Fibroblast of mammary gland (primary cell): ENCODE measurements at regions not wholly inside any gene's neighbourhood (a gene's known extent, or its start where the extent isn't known, plus 50 kb on each side); places are given as distances from the start of the nearest gene placed in this dataset.

Source experiments
- DNase-seq: peaks from one replicate; pipeline ENCODE4 v3.0.0-alpha.2; 2010; ENCODE audit warnings: low read depth
- H3K4me3 ChIP-seq: 2 replicates; pipeline ENCODE4 v1.5.1; 2011; ENCODE audit warnings: low read depth, mild to moderate bottlenecking, low read length, moderate library complexity; ENCODE audit not compliant: control insufficient read depth
- TF ChIP-seq, protein P1 (sequence below): conservative IDR thresholded peaks from 2 replicates; pipeline ENCODE4 v1.5.1; 2011; ENCODE audit warnings: low read depth, low read length, inconsistent platforms; ENCODE audit not compliant: control insufficient read depth, insufficient read depth

DNA sequence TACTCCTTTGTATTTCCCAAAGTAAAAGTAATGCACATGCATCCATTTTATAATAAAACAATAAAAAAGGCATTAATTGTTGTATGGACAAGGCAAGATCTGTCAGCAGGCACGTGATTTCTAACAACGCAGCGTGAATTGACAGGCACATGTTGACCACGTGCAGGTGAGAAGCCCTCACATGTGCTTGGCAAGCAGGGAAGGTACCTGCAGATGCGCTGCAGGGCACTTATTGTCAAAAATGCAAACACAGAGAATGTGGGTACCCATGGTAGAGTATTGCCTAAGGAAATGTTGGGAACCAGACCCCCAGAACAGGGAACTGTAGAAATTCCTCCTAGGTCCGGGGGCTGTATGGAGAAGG is 515.0 kb upstream of the HS6ST1 start:
- TF ChIP-seq, protein P1, sequence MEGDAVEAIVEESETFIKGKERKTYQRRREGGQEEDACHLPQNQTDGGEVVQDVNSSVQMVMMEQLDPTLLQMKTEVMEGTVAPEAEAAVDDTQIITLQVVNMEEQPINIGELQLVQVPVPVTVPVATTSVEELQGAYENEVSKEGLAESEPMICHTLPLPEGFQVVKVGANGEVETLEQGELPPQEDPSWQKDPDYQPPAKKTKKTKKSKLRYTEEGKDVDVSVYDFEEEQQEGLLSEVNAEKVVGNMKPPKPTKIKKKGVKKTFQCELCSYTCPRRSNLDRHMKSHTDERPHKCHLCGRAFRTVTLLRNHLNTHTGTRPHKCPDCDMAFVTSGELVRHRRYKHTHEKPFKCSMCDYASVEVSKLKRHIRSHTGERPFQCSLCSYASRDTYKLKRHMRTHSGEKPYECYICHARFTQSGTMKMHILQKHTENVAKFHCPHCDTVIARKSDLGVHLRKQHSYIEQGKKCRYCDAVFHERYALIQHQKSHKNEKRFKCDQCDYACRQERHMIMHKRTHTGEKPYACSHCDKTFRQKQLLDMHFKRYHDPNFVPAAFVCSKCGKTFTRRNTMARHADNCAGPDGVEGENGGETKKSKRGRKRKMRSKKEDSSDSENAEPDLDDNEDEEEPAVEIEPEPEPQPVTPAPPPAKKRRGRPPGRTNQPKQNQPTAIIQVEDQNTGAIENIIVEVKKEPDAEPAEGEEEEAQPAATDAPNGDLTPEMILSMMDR: no peak
- DNase-seq: no peak
- no peak overlapping the region for H3K4me3 ChIP-seq

DNA sequence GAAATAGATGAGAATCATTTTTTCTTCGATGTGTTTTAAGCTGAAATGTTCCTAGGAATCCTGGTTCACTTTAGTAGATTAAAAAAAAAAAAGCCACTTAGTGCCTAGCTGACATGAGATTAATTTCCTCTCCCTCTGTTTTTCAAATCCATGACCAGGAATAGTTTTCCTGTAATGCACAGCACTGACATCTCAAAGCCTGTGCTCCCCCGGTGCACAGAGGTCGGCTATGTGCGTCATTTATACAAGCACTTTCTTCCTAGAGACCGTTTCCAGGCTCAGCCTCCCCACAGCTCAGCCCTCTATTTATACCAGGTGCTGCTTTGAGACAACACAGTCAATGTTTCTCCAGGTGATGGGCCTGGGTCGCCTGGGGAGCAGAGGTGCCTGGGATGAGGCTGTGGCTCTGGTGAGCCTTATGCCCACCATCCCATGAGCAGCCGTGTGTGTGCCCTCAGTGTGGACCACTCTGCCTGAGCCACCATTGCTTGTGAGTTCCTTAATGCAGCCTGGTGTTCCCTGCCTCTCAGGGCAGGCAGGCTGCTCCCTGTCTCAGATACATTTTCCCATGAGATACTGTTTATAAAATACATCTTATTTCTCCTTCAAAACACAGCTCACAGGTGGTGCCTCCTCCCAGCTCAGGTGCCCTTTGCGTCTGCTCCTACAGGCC is 515.7 kb upstream of the HS6ST1 start:
- TF ChIP-seq, protein P1: no peak
- DNase-seq: no peak
- no peak overlapping the region for H3K4me3 ChIP-seq

DNA sequence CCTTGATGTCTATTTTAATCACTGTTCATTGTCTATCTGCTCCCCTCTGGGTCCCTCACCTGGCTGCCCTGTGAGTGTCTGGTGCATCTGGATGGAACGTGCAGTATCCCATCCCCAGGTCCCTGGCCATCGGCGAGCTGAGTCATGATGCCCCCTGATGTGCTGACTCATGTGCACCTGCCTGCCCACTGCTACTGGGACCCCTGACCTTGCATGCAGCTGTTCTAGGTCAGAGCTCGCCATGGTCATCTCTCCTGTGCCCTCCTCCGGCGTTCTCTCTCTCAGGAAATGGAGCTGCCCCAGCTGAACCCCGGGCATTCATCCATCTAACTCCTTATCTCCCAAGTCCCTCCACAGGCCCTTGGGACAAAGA is 516.2 kb upstream of the HS6ST1 start:
- H3K4me3 ChIP-seq: no peak overlapping the region
- TF ChIP-seq, protein P1: no peak
- no peak for DNase-seq

DNA sequence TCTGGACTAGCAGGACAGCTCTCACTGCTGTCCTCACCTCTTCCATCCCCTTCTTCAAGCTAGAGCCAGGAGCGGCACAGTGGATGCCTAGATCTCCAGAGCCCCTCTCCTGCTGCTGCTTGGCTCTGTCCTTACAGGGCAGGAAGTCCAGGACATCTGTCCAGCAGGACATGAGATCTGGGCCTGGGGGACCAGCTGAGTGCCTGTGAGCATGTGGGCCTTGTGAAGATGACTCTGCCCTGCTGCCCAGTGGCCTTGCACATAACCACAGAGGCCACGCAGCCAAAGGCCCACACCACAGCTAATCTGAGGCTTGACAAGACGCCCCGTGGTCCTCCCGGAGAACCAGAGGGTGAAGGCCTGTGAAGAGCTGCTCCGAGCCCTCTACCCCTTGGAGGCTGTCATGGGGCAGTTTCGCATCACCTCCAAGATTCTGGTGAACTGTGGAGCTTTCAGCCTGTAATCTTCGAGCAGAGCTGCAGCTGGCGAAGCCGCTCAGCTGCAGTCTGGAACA is 516.7 kb upstream of the HS6ST1 start:
- TF ChIP-seq, protein P1: no peak
- no peak overlapping the region for H3K4me3 ChIP-seq

DNA sequence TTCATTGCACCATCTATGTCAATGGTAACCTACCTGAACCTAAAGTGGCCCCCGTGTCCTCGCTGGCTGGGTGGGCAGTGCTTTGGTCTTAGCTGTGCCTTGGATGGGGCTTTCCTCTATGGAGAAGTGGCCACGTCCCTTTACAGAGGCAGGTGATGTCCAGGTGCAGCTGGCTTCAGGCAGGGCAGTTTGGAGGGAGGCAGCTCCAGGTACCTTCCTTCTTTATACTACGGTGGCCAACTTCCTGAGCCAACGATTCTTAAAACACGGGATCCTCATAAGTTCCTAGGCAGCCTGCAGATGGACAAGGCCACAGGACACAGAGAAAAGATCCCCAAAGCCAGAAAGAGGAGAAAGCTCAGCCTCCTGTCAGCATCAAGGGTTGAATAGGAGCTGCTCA is 517.3 kb upstream of the HS6ST1 start:
- no peak overlapping the region for H3K4me3 ChIP-seq
- TF ChIP-seq, protein P1: no peak
- no peak for DNase-seq

More for the DNA sequence above, 516.7 kb upstream of the HS6ST1 start:
- DNase-seq: no peak

DNA sequence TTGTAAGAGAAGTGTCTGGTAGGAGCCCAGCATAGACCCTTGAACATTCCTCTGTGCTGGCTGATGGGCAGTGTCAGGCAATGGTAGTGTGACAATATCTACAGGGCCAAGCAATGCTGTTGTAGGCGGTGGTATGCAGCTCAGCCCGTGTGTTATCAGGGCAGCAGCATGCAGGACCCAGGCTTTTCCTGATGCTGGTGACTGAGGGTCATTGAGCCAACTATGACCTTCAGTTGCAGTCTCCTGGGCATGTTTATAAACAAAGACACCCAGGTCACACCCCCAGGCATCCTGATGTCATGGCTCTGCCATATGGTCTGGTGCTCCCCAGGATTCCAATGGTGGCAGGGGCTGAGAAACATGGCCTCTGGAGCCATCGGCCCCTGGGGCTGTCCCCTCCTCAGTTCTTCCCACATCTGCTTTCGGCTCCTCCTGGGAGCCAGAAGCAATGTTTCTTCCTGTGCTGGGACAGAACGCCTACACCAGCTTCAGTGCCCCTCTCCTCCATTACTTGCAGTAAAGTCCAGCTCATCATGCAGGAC is 518.0 kb upstream of the HS6ST1 start:
- TF ChIP-seq, protein P1: no peak
- DNase-seq: no peak
- no peak overlapping the region for H3K4me3 ChIP-seq
